ENCODE measurements at regions not wholly inside any gene's neighbourhood (a gene's known extent, or its start where the extent isn't known, plus 50 kb on each side); places are given as distances from the start of the nearest gene placed in this dataset.

- ChIA-PET CTCF (interaction anchor here (0.6 kb wide), 1 partner anchor 68 kb away, joined by 3 read pairs; no protein-coding TSS in a partner anchor), POLR2A (interaction anchor here (0.6 kb wide), 1 partner anchor 153 kb away, joined by 3 read pairs; no protein-coding TSS in a partner anchor)
- no peak for DNase-seq (ENCODE audit: low read depth)
These were observed 900.3 kb downstream of the METTL15 start for GRCh38 chr11:29008481-29008880.

GRCh38 chr11:29006668-29007067, 898.5 kb downstream of the METTL15 start:
- H3K27me3 ChIP-seq (ENCODE audit: control insufficient read depth, insufficient read depth, low read length) = no peaks in the 10 kb centered on the region
- TF ChIP-seq CTCF (IDR thresholded peaks at IDR 0.05; ENCODE audit: insufficient read depth, low read depth, low read length) = no peak
- H3K4me3 ChIP-seq (ENCODE audit: low read depth, low read length) = no peak overlapping the region
- POLR2A ChIA-PET = no interaction called here
- no peaks in the 10 kb centered on the region for H3K36me3 ChIP-seq (ENCODE audit: control insufficient read depth, insufficient read depth, low read length)
- no peak for DNase-seq (ENCODE audit: low read depth)
- CTCF ChIA-PET = no interaction called here

More at GRCh38 chr11:29008481-29008880, 900.3 kb downstream of the METTL15 start:
- H3K4me3 ChIP-seq (ENCODE audit: low read depth, low read length) = no peak overlapping the region
- no peaks in the 10 kb centered on the region for H3K36me3 ChIP-seq (ENCODE audit: control insufficient read depth, insufficient read depth, low read length)
- TF ChIP-seq CTCF (IDR thresholded peaks at IDR 0.05; ENCODE audit: insufficient read depth, low read depth, low read length) = no peak
- H3K27me3 ChIP-seq (ENCODE audit: control insufficient read depth, insufficient read depth, low read length) = no peaks in the 10 kb centered on the region

DNA sequence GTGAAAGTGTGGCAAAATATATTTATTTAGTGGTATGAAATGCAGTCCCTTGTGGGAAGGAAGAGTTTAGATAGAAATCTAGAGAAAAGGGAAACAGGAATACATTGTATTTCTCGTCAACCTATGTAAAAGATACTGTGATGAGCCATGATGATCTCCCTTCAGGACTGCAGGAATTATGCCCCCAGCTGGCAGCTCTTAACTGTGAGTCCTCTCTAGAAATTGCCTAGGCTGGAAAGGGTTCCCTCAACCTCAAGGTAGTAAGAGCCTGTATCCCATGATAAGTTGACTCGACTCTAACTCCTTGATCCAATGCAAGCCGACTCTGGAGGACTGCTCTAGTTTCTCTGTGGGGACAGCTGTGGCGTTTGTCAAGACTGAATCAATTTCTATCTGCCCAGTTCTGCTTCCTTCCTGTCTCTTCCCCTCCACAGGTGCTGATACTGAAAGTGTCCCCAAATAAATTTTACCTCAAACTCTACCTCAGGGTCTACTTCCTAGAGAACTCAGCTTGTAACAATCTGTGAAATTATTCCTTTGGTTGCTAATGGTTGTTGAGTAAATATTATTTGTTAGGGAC, 897.3 kb downstream of the METTL15 start:
- no peak for TF ChIP-seq CTCF (IDR thresholded peaks at IDR 0.05; ENCODE audit: insufficient read depth, low read depth, low read length)
- DNase-seq (ENCODE audit: low read depth) = no peak
- Histone ChIP-seq H3K36me3 (ENCODE audit: control insufficient read depth, insufficient read depth, low read length) (no peaks in the 10 kb centered on the region), H3K4me3 (ENCODE audit: low read depth, low read length) (no peak overlapping the region), H3K27me3 (ENCODE audit: control insufficient read depth, insufficient read depth, low read length) (no peaks in the 10 kb centered on the region)
- POLR2A ChIA-PET = no interaction called here
- CTCF ChIA-PET = interaction anchor here (0.6 to 0.7 kb wide), 2 partner anchors 24 to 87 kb away, joined by 3 to 5 read pairs; no protein-coding TSS in a partner anchor

DNA sequence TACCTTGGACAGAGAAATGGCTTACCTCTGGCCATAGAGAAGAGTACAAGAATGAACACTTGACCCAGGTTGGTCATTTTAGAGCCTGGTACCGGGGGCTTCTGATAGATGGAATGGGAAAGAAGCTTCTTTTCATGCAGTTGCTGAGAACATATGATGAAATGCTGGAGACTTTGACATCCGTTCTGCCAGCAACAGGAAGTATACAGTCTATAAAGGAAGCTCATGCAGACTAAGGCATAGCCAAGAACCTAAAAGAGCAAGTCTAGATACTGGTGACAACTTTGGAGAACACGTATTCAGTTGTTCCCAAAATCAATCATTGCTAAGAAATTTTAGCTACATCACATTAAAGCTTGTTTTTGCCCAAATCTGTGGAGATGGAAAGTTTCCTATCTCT, 894.6 kb downstream of the METTL15 start:
- H3K27me3 ChIP-seq (ENCODE audit: control insufficient read depth, insufficient read depth, low read length) = no peaks in the 10 kb centered on the region
- POLR2A ChIA-PET = no interaction called here
- no peaks in the 10 kb centered on the region for H3K36me3 ChIP-seq (ENCODE audit: control insufficient read depth, insufficient read depth, low read length)
- no peak for TF ChIP-seq CTCF (IDR thresholded peaks at IDR 0.05; ENCODE audit: insufficient read depth, low read depth, low read length)
- CTCF ChIA-PET = no interaction called here
- no peak overlapping the region for H3K4me3 ChIP-seq (ENCODE audit: low read depth, low read length)
- DNase-seq (ENCODE audit: low read depth) = no peak

- Histone ChIP-seq H3K36me3 (ENCODE audit: control insufficient read depth, insufficient read depth, low read length) (no peaks in the 10 kb centered on the region), H3K4me3 (ENCODE audit: low read depth, low read length) (no peak overlapping the region), H3K27me3 (ENCODE audit: control insufficient read depth, insufficient read depth, low read length) (no peaks in the 10 kb centered on the region)
- ChIA-PET CTCF (no interaction called here), POLR2A (no interaction called here)
- no peak for TF ChIP-seq CTCF (IDR thresholded peaks at IDR 0.05; ENCODE audit: insufficient read depth, low read depth, low read length)
- no peak for DNase-seq (ENCODE audit: low read depth)
These were observed 891.4 kb downstream of the METTL15 start for GRCh38 chr11:28999620-29000019.
